Ovary (tissue), 3 donors: ENCODE measurements at regions not wholly inside any gene's neighbourhood (a gene's known extent, or its start where the extent isn't known, plus 50 kb on each side); places are given as distances from the start of the nearest gene placed in this dataset.

Experiments used
- POLR2A ChIP-seq: fragments of 450-650 bp; IDR thresholded peaks from one replicate; pipeline ENCODE4 v1.6.1; 2017; ENCODE audit warnings: antibody characterized with exemption, mild to moderate bottlenecking, moderate library complexity
- TF ChIP-seq, protein P1 (sequence below), 3 donors: fragments of 450-650 bp in 2 of 3; fragments of 200-600 bp in 1 of 3; IDR thresholded peaks; one replicate each; pipeline versions ENCODE4 v1.5.1 to v1.8.0; 2016 to 2022; ENCODE audit warnings: antibody characterized with exemption in 3 of 3, mild to moderate bottlenecking in 1 of 3
- donor health status: DM: no; HTN: no; CAD: no.

DNA sequence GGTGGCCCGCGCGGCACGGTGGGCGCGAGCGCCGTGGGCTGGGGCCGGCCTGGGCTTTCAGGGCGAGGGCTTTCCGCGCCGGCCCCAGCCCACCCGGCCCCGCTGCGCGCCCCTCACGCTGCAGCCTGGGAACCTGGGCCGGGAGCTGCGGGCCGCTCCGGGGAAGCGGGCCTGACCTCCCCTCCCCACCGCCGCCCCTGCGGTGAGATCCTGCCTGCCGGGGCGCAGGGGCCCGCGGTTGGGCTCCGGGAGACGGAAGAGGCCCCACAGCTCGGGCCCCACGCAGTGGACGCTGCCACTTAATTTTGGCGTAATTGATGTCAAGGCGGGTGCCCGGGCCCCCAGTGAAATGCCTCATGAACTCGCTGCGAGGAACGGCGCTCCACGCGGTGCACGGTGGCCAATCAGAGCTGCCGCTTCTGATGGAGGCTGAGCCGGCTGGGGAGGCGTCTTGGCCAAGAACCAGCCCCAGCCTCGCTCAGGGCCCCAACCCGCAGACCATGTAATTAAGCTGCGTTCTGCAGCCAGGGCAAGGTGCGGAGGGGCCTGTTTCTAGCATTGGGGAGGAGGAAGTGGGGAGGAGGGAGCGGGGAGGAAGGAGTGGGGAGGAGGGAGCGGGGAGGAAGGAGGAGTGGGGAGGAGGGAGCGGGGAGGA lies 96.1 kb upstream of the BHLHE23 start:
- TF ChIP-seq, protein P1, sequence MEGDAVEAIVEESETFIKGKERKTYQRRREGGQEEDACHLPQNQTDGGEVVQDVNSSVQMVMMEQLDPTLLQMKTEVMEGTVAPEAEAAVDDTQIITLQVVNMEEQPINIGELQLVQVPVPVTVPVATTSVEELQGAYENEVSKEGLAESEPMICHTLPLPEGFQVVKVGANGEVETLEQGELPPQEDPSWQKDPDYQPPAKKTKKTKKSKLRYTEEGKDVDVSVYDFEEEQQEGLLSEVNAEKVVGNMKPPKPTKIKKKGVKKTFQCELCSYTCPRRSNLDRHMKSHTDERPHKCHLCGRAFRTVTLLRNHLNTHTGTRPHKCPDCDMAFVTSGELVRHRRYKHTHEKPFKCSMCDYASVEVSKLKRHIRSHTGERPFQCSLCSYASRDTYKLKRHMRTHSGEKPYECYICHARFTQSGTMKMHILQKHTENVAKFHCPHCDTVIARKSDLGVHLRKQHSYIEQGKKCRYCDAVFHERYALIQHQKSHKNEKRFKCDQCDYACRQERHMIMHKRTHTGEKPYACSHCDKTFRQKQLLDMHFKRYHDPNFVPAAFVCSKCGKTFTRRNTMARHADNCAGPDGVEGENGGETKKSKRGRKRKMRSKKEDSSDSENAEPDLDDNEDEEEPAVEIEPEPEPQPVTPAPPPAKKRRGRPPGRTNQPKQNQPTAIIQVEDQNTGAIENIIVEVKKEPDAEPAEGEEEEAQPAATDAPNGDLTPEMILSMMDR (IDR thresholded peaks at IDR 0.05): no peak
- TF ChIP-seq POLR2A: no peak
